GM21515 (cell line): ENCODE measurements at regions not wholly inside any gene's neighbourhood (a gene's known extent, or its start where the extent isn't known, plus 50 kb on each side); places are given as distances from the start of the nearest gene placed in this dataset.

Source experiments
- ATAC-seq: cut with Tn5 transposase; IDR thresholded peaks from one replicate; pipeline ENCODE4 v1.9.1; 2021; ENCODE audit not compliant: unreplicated experiment

- ATAC-seq, result no peak
These were observed 130.3 kb upstream of the STXBP6 start for GRCh38 chr14:25180221-25180620.

GRCh38 chr14:25178255-25178654 lies 128.3 kb upstream of the STXBP6 start:
- no peak for ATAC-seq

GRCh38 chr14:25150934-25151790 lies 101.2 kb upstream of the STXBP6 start:
- no peak for ATAC-seq

GRCh38 chr14:25150401-25150800 lies 100.5 kb upstream of the STXBP6 start:
- ATAC-seq, result no peak

- no peak for ATAC-seq
These were observed 90.5 kb upstream of the STXBP6 start for GRCh38 chr14:25140411-25140810.

GRCh38 chr14:25136811-25137210 lies 86.9 kb upstream of the STXBP6 start:
- no peak for ATAC-seq

GRCh38 chr14:25134184-25134583 lies 84.2 kb upstream of the STXBP6 start:
- no peak for ATAC-seq

- peak; percentile 83 for ATAC-seq
These were observed 82.9 kb upstream of the STXBP6 start for GRCh38 chr14:25132732-25133422.

- no peak for ATAC-seq
These were observed 82.1 kb upstream of the STXBP6 start for GRCh38 chr14:25132094-25132493.

GRCh38 chr14:25122843-25123242 lies 72.9 kb upstream of the STXBP6 start:
- no peak for ATAC-seq

GRCh38 chr14:25122211-25122610 lies 72.3 kb upstream of the STXBP6 start:
- no peak for ATAC-seq

GRCh38 chr14:25121337-25122129 lies 71.6 kb upstream of the STXBP6 start:
- no peak for ATAC-seq

GRCh38 chr14:25120261-25120660 lies 70.3 kb upstream of the STXBP6 start:
- no peak for ATAC-seq

GRCh38 chr14:25118671-25119070 lies 68.7 kb upstream of the STXBP6 start:
- no peak for ATAC-seq

GRCh38 chr14:25117342-25117741 lies 67.4 kb upstream of the STXBP6 start:
- ATAC-seq, result no peak

GRCh38 chr14:25116607-25117006 lies 66.7 kb upstream of the STXBP6 start:
- ATAC-seq, result no peak

GRCh38 chr14:25113394-25113793 lies 63.4 kb upstream of the STXBP6 start:
- ATAC-seq, result no peak

GRCh38 chr14:25111061-25111601 lies 61.2 kb upstream of the STXBP6 start:
- ATAC-seq, result no peak

- ATAC-seq, result no peak
These were observed 60.2 kb upstream of the STXBP6 start for GRCh38 chr14:25110106-25110505.

GRCh38 chr14:25108959-25109358 lies 59.0 kb upstream of the STXBP6 start:
- no peak for ATAC-seq

GRCh38 chr14:25108291-25108690 lies 58.3 kb upstream of the STXBP6 start:
- ATAC-seq, result no peak
